ENCODE measurements at regions not wholly inside any gene's neighbourhood (a gene's known extent, or its start where the extent isn't known, plus 50 kb on each side); places are given as distances from the start of the nearest gene placed in this dataset.
"Not testable (repeated sequence)": the region's sequence is repeated elsewhere in the genome, so short reads cannot be mapped to it uniquely, and the experiment has no call there.

DNA sequence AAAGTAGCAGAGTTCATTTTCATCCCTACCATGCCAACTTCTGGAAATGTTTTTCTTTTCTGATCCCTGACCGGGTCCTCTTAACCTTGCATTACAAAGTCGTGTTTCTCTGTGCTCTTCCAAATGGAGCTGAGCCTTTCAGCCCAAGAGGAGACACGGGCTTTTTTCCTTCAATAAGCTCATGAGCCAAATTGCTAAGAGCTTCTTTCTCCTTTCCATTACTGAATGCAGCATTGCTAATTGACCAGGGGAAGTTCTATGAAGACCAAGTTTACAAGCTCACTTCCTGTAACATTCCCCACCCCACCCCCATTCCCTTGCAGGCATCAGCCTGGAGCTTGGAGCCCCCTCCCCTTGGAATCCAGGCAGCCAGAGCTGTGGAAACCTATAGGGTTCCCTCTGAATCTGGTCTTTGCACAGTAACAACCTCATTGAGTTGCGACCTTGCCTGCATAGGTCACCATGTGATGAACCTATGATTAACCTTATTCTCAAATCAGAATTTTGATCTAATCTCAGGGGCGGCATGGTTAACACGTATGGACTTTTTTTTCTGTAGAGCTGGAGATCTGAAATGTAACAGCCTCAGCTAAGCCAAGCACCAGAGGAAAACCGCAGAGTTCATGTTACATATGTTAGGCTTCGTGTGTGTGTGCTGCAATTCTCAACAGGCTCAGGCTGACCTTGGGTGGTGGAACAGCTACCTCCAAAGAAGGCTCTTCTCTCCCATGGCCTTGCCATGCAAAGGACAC lies 395.7 kb upstream of the ZNF462 start:
- no peak for DNase-seq

DNA sequence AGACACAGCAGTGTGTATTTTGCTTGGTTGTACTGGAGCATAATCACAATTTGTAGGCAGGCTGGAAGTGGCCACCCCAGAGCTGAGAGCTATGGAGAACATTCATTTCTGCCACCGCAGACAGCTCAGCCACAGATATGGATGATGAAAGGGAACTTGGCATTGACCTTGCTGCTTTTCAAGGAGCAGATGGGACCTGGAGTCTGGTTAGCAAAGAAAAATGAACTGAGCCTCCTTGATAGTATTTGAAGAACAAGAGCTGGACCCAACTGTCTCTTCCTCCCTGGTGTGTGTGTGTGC lies 395.2 kb upstream of the ZNF462 start:
- DNase-seq, result no peak

DNA sequence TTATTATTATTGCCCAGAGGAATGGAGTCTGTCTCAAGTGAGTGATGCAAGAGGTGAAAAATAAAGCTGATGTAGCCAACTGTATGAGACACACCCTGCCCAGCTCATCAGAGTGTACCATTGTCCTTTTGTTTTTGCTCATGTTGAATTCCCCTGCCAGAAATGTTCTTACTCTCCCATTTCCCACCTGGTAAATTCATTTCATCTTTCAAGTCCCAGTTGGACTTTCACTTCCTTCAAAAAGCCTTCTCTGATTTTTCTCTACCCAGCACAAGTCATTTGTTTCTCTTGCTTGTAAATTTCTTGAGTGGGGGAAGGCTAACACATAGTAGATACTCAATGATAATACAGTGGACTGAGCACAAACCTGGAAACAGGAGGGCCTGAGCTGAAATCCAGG lies 394.5 kb upstream of the ZNF462 start:
- no peak for DNase-seq

DNA sequence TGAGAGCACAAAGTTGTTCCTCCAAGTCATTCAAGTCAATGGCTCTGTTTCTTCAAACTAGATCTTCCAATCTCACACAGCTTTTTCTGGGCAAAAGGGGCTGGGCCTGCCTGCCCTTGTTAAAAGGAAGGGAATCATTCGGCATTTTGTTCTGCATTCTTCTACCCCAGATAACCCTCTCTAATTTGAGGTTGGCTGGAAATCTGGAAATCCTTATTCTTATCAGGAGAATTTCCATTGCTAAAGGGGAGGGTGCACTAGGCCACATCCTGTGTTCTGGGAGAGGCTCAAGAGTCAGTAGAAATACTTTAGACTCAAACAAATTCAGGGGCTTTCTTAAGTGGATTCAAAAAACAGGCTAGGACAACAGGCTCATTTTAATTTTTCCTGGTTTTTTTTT lies 384.7 kb upstream of the ZNF462 start:
- DNase-seq, result no peak

DNA sequence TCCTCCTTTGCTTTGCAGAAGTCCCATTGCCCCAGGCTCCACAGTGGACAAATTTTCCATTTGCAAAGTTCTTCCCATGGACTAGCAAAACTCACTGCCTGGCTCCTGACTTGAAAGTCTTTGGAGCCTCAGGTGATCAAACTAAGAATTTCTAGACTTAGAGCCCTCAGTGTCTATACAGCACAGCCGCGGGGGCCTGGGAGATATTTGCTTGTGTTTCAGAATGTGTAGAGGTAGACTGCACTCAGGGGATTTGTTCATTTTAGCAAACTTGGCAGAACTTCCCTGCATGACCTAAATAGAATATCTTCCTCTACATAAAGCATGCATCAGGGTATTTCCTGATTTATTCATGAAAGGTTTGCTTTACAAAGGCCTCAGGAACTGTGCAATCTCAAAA lies 384.2 kb upstream of the ZNF462 start:
- DNase-seq, result no peak

DNA sequence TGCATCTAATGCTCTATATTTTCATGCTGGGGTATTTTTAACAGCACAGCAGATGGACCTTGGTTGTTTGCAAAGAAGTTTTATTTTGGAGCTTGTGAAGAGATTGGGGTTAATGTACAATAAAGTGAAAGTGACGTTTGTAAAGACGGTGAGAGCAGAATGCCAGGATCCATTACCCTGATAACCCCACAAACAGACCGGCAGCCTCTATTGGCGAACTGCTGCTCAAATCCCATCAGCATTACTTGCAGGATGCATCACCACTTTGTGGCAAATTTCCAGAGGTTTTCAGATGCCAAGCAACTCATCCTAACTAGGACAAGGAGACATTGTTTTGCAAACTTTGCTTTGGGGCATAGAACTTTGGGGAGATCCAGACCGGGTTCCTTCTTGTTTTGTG lies 383.3 kb upstream of the ZNF462 start:
- DNase-seq, result no peak

DNA sequence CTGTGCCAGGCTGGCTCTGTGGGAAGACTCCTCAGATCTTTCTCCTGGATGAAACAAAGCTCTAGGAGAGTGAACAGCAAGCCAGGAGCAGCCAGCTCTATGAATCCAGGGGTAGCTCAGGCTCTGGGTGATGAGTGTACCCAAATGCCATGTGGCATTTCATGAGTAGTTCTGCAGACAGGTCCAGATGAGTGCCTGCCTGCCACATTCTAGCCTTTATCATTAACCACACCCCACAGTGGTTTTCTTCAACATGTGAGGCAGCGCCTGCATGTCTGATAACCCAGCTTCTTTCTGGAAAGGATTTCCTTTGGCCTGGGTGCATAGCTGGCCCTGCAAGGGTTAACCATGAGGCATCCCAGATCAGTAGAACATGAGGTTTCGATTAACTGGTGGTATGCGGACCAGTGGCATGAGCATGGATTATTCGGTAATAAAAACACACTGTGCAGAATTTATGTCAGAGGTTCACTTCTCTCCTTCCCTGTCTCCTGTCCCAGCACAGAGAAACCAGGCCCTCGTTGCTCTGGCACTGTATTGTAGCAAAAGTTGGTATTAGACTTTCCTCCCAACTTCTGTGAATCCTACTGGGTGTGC lies 381.9 kb upstream of the ZNF462 start:
- DNase-seq, result no peak

DNA sequence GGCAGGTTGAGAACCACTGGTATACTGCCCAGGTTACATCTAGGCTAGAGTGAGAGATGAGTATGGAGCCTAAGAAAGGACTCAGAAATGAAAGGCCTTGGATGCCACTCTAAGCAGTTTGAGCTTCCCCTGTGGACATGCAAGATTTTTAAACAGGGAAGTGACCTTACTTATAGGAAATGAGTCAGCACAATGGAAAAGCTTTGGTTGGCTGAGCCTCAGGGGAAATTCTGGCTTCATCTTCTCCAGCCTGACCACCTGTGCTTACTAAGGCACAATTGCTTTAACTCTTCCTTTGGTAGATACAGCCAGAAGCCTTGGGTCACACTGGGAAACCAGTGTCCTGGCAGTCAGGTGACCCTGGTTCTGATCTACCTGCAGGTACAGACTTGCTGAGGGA lies 380.2 kb upstream of the ZNF462 start:
- DNase-seq, result no peak

DNA sequence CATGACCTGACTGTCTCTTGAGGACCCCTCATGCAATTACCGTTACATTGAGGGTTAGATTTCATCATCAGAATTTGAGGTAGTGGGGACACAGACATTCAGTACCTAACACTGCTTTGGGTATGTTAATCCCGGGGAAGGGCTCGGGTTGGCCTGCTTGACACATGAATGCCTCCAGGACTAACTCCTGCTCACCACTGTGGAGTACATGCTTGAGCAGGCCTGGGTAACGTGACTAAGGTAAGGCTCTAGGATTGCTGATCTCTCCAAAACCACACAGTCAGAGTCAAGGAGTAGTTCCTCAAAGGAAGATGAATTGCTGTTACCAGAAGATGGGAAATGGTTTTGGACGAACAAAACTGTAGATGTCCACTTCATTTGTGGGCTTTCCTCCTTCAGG lies 376.3 kb upstream of the ZNF462 start:
- no peak for DNase-seq

DNA sequence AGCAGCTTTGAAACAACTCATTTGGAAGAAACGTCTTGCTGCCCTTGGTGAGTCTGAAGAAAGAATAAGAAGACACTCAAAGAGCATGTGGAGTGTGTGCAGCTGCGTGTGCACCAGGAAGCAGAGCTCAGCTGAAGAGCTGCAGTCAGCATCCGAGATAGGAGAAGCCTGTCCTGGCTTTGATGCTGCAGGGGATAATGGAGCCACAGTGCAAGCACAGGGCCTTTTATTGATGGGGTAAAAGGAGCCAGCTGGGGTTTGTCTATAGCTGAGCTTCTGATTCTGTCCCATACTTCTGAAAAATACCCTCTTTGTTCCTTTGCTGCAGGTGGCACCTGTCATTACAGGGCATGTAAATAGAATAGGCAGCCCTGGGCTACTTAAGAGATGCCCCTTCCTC lies 375.7 kb upstream of the ZNF462 start:
- DNase-seq, result no peak

DNA sequence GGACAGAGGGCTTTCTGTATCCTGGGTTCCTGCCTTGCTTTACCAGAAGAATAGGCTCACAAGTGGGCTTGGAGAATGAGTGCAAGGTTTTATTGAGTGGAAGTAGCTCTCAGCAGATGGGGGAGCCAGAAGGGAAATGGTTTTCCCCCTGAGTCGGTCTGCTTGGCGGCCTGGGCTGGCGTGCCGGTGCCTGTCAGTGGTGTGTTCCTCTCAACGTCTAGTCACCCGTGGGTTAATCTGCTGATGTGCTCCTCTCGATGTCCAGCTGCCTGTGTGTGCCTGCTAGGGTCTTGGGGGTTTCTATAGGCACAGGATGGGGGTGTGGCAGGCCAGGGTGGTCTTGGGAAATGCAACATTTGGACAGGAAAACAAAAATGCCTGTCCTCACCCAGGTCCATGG lies 370.8 kb upstream of the ZNF462 start:
- DNase-seq, result not testable (repeated sequence)

DNA sequence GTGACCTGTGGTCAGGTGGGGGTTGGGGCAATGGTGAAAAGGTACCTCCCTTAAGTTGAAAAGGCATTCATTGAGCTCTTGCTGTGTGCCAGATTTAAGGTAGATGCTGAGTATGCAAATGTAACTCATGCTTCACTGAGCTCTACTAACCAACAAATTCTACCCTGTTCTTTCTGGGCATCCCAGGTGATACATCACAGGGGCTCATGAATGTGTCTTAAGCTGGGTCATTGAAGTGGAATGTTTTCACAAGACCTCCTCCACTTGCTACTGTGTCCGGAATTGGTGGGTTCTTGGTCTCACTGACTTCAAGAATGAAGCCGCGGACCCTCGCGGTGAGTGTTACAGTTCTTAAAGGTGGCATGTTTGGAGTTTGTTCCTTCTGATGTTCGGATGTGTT lies 362.8 kb upstream of the ZNF462 start:
- DNase-seq, result no peak

DNA sequence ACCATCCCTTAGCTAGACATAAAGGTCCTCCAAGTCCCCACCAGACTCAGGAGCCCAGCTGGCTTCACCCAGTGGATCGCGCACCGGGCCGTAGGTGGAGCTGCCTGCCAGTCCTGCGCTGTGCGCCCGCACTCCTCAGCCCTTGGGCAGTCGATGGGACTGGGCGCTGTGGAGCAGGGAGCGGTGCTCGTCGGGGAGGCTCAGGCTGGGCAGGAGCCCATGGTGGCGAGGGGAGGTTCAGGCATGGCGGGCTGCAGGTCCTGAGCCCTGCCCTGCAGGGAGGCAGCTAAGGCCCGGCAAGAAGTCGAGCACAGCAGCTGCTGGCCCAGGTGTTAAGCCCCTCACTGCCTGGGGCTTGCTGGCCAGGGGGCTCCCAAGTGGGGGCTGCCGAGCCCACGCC lies 361.8 kb upstream of the ZNF462 start:
- not testable (repeated sequence) for DNase-seq

DNA sequence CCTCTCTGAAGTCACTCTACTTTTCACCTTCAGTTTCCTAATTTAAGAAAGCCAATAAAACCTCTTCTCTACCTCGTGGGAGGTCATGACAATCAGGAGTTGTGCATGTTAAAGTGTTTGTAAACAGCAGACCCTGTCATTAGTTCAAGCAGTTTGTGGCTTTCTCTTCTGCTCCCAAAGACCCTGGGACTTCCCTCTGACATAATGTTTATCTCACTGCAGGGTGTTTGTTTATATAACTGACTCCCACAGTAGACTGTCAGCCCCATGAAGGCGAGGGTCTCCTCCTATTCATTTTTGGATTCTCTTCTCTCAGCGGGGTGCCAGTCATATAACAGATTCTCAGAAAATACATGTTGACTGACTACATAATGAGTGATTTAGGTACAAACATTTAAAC lies 360.0 kb upstream of the ZNF462 start:
- DNase-seq, result no peak

DNA sequence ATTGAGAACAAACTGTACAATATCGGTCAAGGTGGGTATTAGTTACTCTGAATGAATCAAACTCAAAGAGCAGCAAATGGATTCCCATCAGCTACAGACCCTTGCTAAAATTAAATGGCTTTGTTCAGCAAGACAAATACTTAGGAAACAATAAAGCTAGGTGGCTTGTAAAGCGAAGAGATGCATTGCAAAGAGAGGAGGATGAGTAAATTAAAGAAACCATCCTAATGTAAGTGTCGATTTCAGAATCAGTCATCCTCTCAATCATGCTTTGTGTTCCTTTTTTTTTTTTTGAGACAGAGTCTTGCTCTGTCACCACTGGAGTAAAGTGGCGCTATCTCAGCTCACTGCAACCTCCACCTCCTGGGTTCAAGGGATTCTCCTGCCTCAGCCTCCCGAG lies 359.2 kb upstream of the ZNF462 start:
- DNase-seq, result no peak

DNA sequence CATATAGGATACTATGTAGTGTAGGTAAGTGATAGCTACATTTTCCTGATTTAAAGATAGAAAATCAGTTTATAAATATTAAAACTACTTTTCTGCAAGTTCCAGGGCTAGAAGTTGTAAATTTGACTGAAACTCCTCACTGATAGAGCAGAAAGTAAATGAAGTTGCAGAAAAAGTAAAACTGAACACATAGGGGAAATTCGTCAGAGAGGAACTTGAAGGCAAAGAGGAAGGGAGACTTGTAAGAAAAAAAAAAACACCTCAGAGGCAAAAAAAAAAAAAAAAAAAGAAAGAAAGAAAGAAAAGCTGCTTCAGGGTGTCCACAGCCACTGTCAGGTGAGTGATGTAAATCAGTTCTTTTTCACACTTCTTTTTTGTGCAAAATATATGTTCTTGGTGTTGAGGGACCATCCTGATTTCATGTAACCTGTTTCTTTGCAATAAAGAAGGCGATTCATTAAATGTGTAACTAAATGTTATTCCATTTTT lies 336.2 kb upstream of the ZNF462 start:
- DNase-seq, result no peak

DNA sequence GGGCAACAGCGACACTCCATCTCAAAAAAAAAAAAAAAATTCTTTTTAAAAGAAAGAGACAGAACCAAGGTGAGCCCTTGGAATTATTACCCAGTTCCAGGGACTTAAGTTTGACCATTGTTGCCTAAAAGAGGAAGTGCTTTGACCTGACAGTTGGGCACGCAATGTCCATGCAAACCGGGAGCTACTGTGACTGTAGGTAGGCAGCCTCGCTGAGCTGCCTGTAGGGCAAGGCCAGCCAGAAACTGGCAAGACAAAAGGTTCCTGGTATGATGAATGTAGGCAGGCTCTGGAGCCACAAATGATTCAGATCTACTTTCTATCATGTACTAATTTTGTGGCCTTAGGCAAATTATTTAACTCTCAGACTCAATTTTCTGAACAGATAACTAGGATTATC lies 334.8 kb upstream of the ZNF462 start:
- DNase-seq, result no peak

DNA sequence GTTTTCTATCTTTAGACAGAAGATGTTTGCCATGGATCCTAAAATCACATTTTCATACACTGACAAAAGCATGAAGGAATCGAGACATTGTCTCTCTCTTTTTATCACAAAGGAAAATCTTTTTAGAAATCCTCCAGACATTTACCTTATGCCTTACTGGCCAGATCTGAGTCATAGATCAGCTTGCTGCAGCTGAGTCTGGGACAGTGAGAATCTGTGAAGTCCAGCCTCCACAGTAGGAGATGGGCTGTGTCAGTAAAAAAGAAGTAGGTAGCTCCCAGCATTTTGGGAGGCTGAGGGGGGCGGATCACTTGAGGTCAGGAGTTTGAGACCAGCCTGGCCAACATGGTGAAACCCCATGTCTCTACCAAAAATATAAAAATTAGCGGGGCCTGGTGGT lies 333.4 kb upstream of the ZNF462 start:
- no peak for DNase-seq

DNA sequence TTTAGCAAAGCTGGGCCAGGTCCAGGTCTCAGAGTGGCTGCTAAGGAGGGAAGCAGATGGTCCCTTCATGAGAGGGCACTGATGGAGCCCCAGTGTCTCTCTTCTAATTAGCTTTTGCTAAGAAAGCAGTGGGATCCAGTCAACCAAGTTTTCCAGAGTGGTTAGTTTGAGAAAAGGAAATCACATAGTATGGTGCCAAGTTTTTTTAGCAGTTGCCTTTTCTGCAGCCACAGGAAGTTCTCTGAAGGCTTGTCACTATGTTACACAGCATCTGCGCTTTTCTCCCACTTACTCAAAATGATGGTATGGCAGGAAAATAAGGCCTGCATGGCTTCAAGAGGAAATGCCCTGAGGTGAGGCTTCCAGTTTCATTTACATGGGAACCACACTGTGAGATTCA lies 331.5 kb upstream of the ZNF462 start:
- no peak for DNase-seq

DNA sequence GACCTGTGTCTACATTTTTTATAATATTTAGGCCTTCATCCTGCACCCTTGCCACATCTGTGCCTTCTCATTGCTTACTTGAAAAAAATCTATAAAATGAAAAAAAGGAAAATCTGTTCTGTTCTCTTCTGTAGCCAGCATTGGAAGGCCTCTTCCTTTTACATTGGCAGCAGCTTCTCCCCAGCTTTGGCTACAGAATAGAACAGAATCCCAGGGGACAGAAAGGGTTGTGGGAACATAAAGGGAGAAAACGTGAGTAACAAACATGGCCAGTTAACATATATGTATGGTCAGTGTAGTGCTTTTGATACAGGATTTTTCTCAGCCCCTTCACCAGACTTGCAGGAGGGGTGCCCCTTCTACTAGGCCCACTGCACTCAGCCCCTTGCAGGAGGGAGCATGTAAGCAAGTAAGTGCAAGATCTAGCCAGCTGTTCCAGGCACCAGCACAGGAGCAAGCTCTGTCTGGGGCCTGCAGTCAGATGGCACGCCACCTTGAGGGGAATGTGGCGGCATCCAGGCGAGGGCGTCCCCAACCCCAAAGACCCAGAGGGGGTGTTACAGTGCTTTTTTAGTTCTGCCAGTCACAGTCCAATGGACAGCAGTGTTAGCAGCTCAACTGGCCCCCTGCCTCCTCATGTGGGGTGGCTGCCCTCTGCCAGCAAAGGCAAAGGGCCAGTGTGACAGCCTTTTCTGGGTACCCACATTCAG lies 330.5 kb upstream of the ZNF462 start:
- DNase-seq, result no peak

DNA sequence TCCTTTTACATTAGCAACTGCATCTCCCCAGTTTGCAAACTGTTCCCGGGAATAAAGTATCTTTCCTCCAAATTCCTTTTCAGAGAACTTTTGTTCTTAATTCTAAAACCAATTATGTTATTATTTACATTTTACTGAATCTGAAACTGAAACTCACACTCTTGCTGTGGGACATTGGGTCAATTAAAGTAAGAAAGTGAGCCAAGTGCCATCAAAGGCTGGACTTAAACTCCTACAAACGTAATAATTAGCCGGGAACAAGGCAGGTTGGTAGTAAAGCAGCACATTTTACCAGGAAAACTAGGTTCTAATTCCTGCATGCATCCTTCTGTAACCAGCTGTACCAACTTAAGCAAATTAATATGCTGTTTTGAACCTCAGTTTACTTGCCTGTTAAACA lies 328.2 kb upstream of the ZNF462 start:
- DNase-seq, result no peak

DNA sequence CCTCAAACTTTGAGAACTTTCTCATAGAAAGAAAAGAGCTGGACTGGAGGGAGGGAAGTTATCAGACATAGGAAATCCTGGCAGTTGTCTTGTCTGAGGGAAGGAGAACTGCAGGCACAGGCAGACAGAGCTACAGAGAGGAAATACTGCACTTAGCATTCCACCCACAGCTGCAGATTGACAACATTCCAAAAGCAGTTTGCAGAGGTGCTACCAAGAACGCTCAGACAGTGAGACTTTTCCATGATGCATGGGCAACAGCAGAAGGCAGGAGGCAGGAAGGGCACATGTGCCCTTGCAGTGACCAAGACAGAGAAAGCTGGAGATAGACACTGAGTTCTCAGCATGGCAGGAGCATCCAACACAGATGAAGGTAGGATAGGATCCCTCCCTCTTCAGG lies 327.5 kb upstream of the ZNF462 start:
- no peak for DNase-seq

DNA sequence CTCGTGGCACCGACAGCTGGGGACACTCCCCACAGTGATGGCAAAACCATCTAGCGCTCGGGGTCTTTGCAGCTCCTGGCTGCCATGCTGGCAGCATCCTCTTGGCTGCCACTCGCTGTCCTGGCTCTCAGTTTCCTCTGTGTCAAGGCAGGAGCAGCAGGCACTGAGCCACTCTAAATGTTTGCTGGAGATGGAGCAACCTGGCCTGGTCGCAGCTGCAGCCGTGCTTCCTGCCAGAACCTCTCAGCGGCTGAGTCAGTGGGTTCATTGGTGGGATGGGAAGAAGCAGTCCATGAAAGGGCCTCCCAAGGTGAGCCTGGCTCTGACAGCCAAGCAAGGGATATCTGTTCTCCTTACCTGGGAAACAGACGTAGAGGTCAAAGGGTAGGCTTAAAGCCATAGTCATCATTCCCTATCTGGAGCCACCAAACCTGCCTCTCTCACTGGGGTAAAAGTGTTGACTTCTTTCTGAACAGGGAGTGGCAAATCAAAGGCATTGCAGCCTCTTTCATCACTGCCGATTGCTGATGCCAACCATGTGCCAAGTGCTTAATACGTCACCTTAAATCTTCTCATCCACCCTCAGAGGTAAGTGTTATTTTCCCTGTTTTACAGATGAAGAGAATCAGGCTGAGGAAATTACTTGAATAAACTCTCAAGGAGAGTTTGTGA lies 304.8 kb upstream of the ZNF462 start:
- no peak for DNase-seq

DNA sequence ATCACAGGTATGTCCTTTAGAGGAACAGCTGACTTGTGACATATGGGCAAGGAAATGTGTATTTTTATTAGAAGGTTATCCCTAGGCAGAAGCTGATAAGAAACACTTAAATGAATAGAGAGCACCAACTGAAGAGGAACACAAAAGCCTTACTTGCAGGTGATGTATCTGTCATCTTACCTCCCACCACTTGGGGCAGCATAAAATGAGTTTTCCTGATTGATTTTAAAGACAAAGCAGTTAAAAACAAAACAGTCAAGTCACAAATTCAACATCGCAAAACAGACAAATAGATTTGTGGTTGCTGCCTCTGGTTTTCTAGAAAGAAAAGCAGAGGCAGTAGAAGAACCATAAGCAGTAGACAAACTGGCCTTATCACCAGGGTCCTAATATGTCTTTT lies 302.4 kb upstream of the ZNF462 start:
- DNase-seq, result no peak
